C4-2B (cell line): ENCODE measurements at regions not wholly inside any gene's neighbourhood (a gene's known extent, or its start where the extent isn't known, plus 50 kb on each side); places are given as distances from the start of the nearest gene placed in this dataset.

Experiments used
- CTCF ChIP-seq: fragments of 450-650 bp; conservative IDR thresholded peaks from 2 replicates; pipeline ENCODE4 v1.5.1; 2017; ENCODE audit warnings: mild to moderate bottlenecking
- ZFX ChIP-seq: fragments of 450-650 bp; IDR thresholded peaks from 2 replicates; pipeline ENCODE4 v1.6.1; 2017

- no peak for TF ChIP-seq CTCF
- no peak for TF ChIP-seq ZFX
Measured at GRCh38 chr13:91264484-91264883, 83.0 kb upstream of the MIR17HG start.
